Uterus (tissue), 3 donors: ENCODE measurements at regions not wholly inside any gene's neighbourhood (a gene's known extent, or its start where the extent isn't known, plus 50 kb on each side); places are given as distances from the start of the nearest gene placed in this dataset.

ENCODE experiments used
- DNase-seq, 2 donors: peaks; one replicate each; pipeline ENCODE4 v3.0.0-alpha.2; 2019 to 2020
- H3K27ac ChIP-seq, 2 donors: fragments of 200-600 bp; sonication (generic); 1 replicate in 1 of 2; 2 replicates in 1 of 2; pipeline ENCODE4 v1.5.1; 2016 to 2018
- H3K27me3 ChIP-seq, 2 donors: fragments of 200-600 bp; sonication (generic); one replicate each; pipeline ENCODE4 v1.5.1; 2018 to 2019; ENCODE audit warnings: control low read depth in 1 of 2
- H3K36me3 ChIP-seq, 2 donors: fragments of 200-600 bp; sonication (generic); one replicate each; pipeline ENCODE4 v1.5.1; 2019; ENCODE audit warnings: control low read depth in 1 of 2
- H3K4me1 ChIP-seq, 2 donors: fragments of 200-600 bp; sonication (generic); one replicate each; pipeline ENCODE4 v1.5.1; 2018 to 2019; ENCODE audit warnings: control low read depth in 1 of 2
- H3K4me3 ChIP-seq, 2 donors: fragments of 200-600 bp; sonication (generic); 1 replicate in 1 of 2; 2 replicates in 1 of 2; pipeline ENCODE4 v1.5.1; 2018 to 2019; ENCODE audit warnings: mild to moderate bottlenecking in 1 of 2
- H3K9me3 ChIP-seq, 2 donors: fragments of 200-600 bp; sonication (generic); one replicate each; pipeline ENCODE4 v1.5.1; 2019; ENCODE audit warnings: control low read depth in 1 of 2
- CTCF ChIP-seq, 4 experiments: fragments of 200-600 bp in 2 of 4; fragments of 450-650 bp in 2 of 4; sonication (generic) in 2 of 4; IDR thresholded peaks; one replicate each; pipeline ENCODE4 v1.5.1; 2016 to 2019; ENCODE audit warnings: antibody characterized with exemption in 4 of 4, mild to moderate bottlenecking in 2 of 4, moderate library complexity in 1 of 4
- POLR2A ChIP-seq, 2 donors: fragments of 450-650 bp; IDR thresholded peaks; one replicate each; pipeline ENCODE4 v1.6.1; 2016; ENCODE audit warnings: antibody characterized with exemption in 2 of 2, mild to moderate bottlenecking in 1 of 2, moderate library complexity in 1 of 2
- intact Hi-C: fragments of 100-400 bp; cut with DNase I; formaldehyde crosslinking; loops from one replicate; pipeline ENCODE4 v1.15.1; 2023; ENCODE audit warnings: low total_unique reads
- donor health status: DM: yes; HTN: yes; CAD: no.

- DNase-seq: no peak
- H3K4me1 ChIP-seq: no peaks in the 10 kb centered on the region
- TF ChIP-seq POLR2A (IDR thresholded peaks at IDR 0.05): no peak
- TF ChIP-seq CTCF (IDR thresholded peaks at IDR 0.05): no peak
- no peaks in the 10 kb centered on the region for H3K9me3 ChIP-seq
- no peak overlapping the region for H3K27ac ChIP-seq
- intact Hi-C loops: no loop called here
- no peak overlapping the region for H3K4me3 ChIP-seq
- no peaks in the 10 kb centered on the region for H3K27me3 ChIP-seq
- no peaks in the 10 kb centered on the region for H3K36me3 ChIP-seq
Measured at GRCh38 chr13:70817576-70817975, 709.3 kb upstream of the KLHL1 start.

- Histone ChIP-seq H3K9me3 (no peaks in the 10 kb centered on the region), H3K27me3 (no peaks in the 10 kb centered on the region), H3K36me3 (no peaks in the 10 kb centered on the region), H3K27ac (no peak overlapping the region), H3K4me1 (no peaks in the 10 kb centered on the region), H3K4me3 (no peak overlapping the region)
- DNase-seq: no peak
- intact Hi-C loops: no loop called here
- TF ChIP-seq CTCF (IDR thresholded peaks at IDR 0.05) (no peak), POLR2A (IDR thresholded peaks at IDR 0.05) (no peak)
Measured at GRCh38 chr13:70816853-70817252, 708.6 kb upstream of the KLHL1 start.

- intact Hi-C loops: no loop called here
- TF ChIP-seq CTCF (IDR thresholded peaks at IDR 0.05) (no peak), POLR2A (IDR thresholded peaks at IDR 0.05) (no peak)
- no peak overlapping the region for H3K4me3 ChIP-seq
- H3K9me3 ChIP-seq: no peaks in the 10 kb centered on the region
- H3K27ac ChIP-seq: no peak overlapping the region
- DNase-seq: no peak
- H3K36me3 ChIP-seq: no peaks in the 10 kb centered on the region
- H3K4me1 ChIP-seq: no peaks in the 10 kb centered on the region
- no peaks in the 10 kb centered on the region for H3K27me3 ChIP-seq
Measured at GRCh38 chr13:70814684-70815083, 706.4 kb upstream of the KLHL1 start.

DNA sequence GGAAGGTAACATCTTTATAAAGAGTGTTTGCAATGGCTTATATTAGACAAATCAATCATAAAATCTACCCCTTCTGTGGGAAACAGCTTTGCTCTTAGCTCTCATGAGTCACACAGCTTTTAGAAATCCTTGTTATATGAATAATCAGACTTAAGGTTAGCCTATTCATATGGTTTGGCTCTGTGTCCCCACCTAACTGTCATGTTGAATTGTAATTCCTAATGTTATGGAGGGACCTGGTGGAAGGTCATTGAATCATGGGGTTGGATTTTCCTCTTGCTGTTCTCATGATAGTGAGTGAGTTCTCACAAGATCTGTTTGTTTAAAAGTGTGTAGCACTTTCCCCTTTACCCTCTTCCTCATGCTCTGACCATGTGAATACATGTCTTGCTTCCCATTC is 704.2 kb upstream of the KLHL1 start:
- Histone ChIP-seq H3K27ac (no peak overlapping the region), H3K36me3 (no peaks in the 10 kb centered on the region), H3K4me3 (no peak overlapping the region), H3K4me1 (no peaks in the 10 kb centered on the region), H3K27me3 (no peaks in the 10 kb centered on the region), H3K9me3 (no peaks in the 10 kb centered on the region)
- no peak for DNase-seq
- intact Hi-C loops: no loop called here
- TF ChIP-seq CTCF (IDR thresholded peaks at IDR 0.05) (no peak), POLR2A (IDR thresholded peaks at IDR 0.05) (no peak)

GRCh38 chr13:70809588-70809987 is 701.3 kb upstream of the KLHL1 start:
- H3K9me3 ChIP-seq: no peaks in the 10 kb centered on the region
- DNase-seq: no peak
- intact Hi-C loops: no loop called here
- no peaks in the 10 kb centered on the region for H3K36me3 ChIP-seq
- H3K27ac ChIP-seq: no peak overlapping the region
- H3K4me1 ChIP-seq: no peaks in the 10 kb centered on the region
- H3K4me3 ChIP-seq: no peak overlapping the region
- TF ChIP-seq POLR2A (IDR thresholded peaks at IDR 0.05) (no peak), CTCF (IDR thresholded peaks at IDR 0.05) (no peak)
- no peaks in the 10 kb centered on the region for H3K27me3 ChIP-seq
